ENCODE measurements at regions not wholly inside any gene's neighbourhood (a gene's known extent, or its start where the extent isn't known, plus 50 kb on each side); places are given as distances from the start of the nearest gene placed in this dataset.

DNA sequence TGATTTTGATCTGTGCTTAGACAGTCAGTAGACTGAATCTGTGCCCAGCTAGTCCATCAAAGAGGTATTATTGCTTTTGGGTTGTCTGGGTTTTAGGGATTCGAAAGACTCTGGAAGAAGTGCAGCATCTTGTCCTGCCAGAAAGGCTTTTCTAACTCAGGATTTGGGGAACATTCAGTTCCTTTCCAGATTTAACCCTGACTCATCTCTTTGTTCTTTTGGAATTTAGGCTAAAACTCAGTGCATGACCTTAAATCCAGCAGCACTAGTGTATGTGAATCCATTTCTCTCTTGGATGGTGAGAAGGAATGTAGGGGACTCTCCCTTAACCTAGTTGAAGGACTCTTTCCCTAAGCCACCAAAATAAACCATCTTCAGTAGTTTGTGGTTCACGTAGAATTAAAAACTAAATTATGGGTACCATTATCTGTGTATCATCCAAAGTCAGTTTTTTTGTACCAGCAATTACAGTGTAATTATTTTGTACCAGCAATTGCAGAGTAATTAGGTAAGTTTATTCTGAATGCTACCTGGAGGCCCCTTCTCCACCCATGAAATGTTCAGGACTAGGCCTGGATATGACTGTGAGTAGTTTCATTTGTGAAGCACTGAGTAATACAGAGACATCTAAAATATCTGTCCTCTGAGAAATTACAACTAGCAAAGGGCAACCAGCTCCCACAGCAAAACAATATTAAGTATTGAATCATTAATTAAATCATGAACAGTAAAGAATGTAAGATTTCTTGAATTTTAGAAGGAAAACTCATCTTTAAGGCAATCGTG, 384.0 kb downstream of the TMA16 start:
- no peak for DNase-seq

- no peak for DNase-seq
These were observed 397.9 kb downstream of the TMA16 start for GRCh38 chr4:163892417-163892816.

GRCh38 chr4:163895378-163896005, 401.0 kb downstream of the TMA16 start:
- DNase-seq: no peak

DNA sequence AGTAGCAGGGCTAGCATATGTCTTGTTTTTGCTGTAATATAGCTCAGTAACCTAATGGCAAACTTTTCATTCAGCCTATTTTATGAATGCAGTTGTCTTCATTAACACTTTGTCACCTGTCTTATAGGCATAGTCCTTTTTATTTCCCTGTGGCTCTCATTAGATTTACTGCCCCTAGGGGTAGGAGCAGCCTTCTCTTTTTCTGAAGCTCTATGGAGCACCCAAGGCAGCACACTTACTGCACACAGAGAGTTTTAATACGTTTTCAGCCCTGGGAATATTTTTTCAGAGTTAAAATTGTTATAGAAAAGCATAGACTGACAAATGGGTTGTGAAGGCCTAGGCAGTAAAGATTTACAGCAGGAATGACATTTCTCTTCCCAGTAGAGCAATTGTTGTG, 406.8 kb downstream of the TMA16 start:
- DNase-seq: no peak

- DNase-seq: no peak
These were observed 407.9 kb downstream of the TMA16 start for GRCh38 chr4:163902417-163902816.

- no peak for DNase-seq
These were observed 417.4 kb downstream of the TMA16 start for GRCh38 chr4:163911891-163912290.

DNA sequence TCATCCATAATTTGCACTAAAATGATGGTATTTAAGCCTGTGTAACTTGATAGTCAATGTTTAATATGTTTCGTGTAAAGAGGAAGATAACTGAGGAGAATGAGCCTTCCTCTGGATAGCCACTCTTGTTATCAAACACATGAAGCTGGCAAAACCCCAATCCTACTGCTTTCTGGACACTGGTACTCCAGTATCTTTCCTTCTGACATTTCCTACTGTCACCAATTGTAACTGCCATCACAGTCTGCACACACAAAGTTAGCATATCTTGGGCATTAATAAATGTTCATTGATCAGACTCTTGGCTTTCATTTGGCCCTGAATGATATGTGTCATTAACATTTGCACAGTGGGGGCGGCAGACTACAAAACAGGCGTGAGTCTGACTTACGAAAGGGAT, 419.1 kb downstream of the TMA16 start:
- DNase-seq: no peak

- no peak for DNase-seq
These were observed 421.4 kb downstream of the TMA16 start for GRCh38 chr4:163915896-163916295.

DNA sequence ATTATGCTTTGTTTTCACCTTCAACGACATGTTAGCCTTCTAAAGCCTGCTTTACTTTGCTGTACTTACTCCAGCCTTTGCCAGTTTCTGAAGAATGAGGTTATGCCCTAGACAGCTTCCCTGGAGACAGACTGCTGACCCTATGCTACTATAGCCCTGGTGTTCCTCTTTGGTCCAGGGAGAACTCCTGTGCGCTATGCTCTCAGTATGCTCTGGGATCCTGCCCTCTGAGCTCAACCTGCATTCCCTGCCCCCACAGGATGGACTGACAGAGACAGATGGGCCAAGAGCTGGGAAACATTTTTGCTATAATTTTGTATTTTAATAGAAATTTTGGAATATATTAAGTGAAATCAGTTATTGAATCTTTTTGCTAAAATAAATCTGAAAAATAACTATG, 425.9 kb downstream of the TMA16 start:
- DNase-seq: no peak

DNA sequence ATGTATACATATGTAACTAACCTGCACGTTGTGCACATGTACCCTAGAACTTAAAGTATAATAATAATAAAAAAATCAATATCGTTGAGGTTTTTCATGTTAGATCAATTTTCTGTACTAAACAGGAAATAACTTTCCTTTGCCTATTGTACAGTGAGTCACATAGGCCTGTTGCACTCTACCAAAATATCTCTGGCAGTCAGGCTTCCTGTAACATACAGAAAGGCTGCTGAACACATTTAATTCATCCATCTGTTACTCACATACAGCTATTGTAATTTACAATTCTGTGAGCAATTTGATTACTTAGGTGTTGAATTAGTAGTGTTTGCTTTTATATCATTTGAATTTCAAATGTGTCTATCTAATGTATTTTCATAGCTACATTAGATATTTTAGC, 427.8 kb downstream of the TMA16 start:
- no peak for DNase-seq

DNA sequence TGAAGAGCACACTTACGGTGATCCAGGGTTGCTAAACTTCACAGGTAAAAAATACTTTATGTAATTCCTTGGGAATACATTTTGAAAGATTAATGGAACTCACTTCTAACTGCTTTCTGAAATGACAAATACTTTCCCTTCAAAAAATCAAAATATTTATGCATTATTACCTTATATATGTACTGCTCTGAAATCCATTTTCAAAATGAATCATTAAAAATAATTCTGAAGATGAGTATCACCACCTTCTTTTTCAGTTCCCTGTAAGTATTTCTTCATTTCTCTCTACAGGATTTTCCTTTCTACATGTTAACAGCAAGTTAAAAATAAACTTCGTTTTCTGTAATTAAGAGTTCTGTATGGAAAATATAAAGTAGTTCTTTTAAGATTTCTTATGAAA, 428.6 kb downstream of the TMA16 start:
- no peak for DNase-seq

- no peak for DNase-seq
These were observed 435.6 kb downstream of the TMA16 start for GRCh38 chr4:163930086-163930485.

- DNase-seq: no peak
These were observed 438.0 kb downstream of the TMA16 start for GRCh38 chr4:163932504-163932903.

DNA sequence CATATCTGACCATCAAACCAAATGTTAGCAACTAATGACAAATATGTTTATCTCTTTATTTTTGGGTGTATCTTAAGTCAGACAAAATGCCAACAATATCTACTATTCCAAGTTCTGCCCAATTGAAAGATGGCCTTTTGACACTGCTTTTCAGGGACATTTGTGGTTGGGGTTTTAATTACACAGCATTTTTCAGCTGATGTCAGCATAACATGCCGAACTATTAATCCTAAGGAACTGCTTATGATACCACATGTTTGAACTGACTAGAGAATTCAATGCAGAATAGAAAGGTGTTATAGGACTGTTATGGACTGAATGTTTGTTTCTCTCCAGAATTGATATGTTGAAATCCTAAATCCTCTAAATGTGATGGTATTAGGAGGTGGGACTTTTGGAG, 445.1 kb downstream of the TMA16 start:
- no peak for DNase-seq

GRCh38 chr4:163941221-163941905, 446.9 kb downstream of the TMA16 start:
- DNase-seq: no peak

DNA sequence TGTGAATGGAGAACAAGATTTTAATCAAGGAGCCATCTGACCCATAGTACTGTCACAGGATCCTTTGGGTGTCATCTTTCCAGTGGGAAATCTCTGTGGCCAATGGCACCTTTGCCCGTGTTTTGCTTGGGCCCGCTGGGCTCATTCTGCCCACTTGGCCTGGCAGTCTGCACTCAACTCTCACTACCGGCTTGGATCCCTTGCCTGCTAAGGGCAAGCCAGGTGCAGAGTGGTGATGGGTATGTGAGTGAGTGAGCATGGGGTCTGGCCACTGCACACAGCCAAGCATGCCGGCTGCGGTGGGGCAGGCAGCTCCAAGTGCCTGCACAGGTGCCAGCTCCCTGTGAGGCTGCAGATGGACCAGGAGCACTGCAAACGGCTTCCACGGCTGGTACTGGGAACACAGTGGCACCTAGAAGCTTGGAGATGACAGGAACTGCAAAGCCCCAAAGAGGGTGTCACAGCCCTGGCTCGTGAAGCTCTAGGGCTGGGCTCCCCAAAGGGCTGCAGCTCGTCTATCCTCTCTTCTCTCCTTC, 454.5 kb downstream of the TMA16 start:
- no peak for DNase-seq

GRCh38 chr4:163949976-163950601, 455.6 kb downstream of the TMA16 start:
- DNase-seq: no peak

DNA sequence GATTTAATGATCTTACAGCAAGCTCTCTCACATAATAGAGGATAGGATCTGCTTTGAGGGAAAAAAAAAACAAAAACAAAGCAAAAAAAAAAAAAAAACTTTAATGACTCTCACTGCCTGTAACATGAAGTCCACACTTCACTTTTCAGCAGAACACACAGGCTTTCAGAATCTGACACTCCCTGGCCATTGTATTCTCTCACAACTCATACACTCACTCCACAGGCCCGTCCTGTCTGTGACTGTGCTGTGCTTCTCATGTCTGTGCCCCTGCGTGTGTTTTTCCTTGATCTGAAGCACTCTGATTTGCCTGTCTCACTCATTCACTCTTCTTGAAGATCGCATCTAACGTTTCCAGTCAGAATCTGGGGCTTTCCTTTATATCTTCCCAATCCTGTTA, 460.8 kb downstream of the TMA16 start:
- DNase-seq: no peak

GRCh38 chr4:163958751-163959150, 464.3 kb downstream of the TMA16 start:
- DNase-seq: no peak

GRCh38 chr4:163959932-163960331, 465.4 kb downstream of the TMA16 start:
- DNase-seq: no peak

DNA sequence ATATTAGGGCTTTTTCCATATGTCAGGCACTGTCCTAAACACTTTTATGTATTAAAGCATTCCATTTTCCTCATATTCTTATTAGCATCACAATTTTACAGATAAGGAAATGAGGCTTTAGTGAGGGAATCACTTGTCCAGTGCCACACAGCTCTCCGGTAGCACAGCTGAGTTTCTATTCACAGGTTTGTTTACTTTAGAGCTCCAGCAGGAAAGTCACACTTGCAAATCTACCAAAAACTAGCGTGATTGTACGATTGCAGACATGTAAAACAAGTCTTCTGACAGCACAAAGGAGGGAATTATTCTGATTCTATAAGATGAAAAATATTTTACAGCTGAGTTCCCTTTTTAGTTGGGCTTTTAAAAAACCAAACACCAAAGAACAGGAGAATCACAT, 472.1 kb downstream of the TMA16 start:
- DNase-seq: no peak

- DNase-seq: no peak
These were observed 472.8 kb downstream of the TMA16 start for GRCh38 chr4:163967263-163967662.

DNA sequence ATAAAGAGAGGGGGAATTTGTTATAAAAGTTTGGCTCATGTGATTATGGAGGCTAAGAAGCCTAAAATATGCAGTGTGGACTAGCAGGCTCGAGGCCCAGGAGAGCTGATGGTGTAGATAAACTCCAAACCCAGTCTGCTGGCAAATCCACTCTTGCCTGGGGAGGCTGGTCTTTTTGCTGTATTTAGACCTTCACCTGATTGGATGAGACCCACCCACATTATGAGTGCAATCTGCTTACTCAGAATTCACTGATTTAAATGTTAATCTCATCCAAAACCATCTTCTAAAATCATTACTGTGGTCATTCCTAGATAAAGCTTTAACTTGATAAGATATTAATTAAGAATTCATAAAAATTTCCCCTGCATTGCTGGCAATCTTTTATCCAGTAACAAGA, 473.2 kb downstream of the TMA16 start:
- DNase-seq: no peak
